HAP-1 (cell line): ENCODE measurements at regions not wholly inside any gene's neighbourhood (a gene's known extent, or its start where the extent isn't known, plus 50 kb on each side); places are given as distances from the start of the nearest gene placed in this dataset.
"Not testable (repeated sequence)": the region's sequence is repeated elsewhere in the genome, so short reads cannot be mapped to it uniquely, and the experiment has no call there.

ENCODE experiments used
- DNase-seq, 2 experiments: peaks; one replicate each; pipeline ENCODE4 v3.0.0-alpha.2; 2016 to 2020; ENCODE audit warnings: low spot score in 2 of 2
- H3K27me3 ChIP-seq: fragments of 250-450 bp; sonication (Bioruptor Pico); 2 replicates; pipeline ENCODE4 v1.5.1; 2020; ENCODE audit warnings: low read depth, mild to moderate bottlenecking, moderate library complexity
- H3K36me3 ChIP-seq: fragments of 250-450 bp; sonication (Bioruptor Pico); replicated peaks from 2 replicates; pipeline ENCODE4 v1.5.1; 2020; ENCODE audit warnings: mild to moderate bottlenecking
- H3K4me1 ChIP-seq: fragments of 250-450 bp; sonication (Bioruptor Pico); 2 replicates; pipeline ENCODE4 v1.5.1; 2020; ENCODE audit warnings: mild to moderate bottlenecking
- H3K4me3 ChIP-seq: fragments of 250-450 bp; sonication (Bioruptor Pico); 2 replicates; pipeline ENCODE4 v1.5.1; 2020; ENCODE audit warnings: mild to moderate bottlenecking, moderate library complexity
- H3K9me3 ChIP-seq: fragments of 250-450 bp; sonication (Bioruptor Pico); 2 replicates; pipeline ENCODE4 v1.5.1; 2020; ENCODE audit warnings: mild to moderate bottlenecking, moderate library complexity
- in situ Hi-C: fragments of 300-500 bp; cut with MboI; formaldehyde crosslinking; loops from 3 replicates; pipeline ENCODE4 v1.14.3; 2020; ENCODE audit warnings: low sequenced_read_pairs, inconsistent platforms, mixed read lengths

- Histone ChIP-seq H3K4me1 (no peaks in the 10 kb centered on the region), H3K4me3 (no peak overlapping the region), H3K9me3 (no peaks in the 10 kb centered on the region), H3K36me3 (no peaks in the 10 kb centered on the region), H3K27me3 (no peaks in the 10 kb centered on the region)
- DNase-seq: no peak
- in situ Hi-C loops: no loop called here
These were observed 303.0 kb upstream of the ZEB2 start for GRCh38 chr2:144822966-144823365.

GRCh38 chr2:144812288-144812687 lies 292.4 kb upstream of the ZEB2 start:
- no peaks in the 10 kb centered on the region for H3K36me3 ChIP-seq
- in situ Hi-C loops: no loop called here
- H3K27me3 ChIP-seq: no peaks in the 10 kb centered on the region
- H3K9me3 ChIP-seq: no peaks in the 10 kb centered on the region
- no peak for DNase-seq
- no peak overlapping the region for H3K4me3 ChIP-seq
- H3K4me1 ChIP-seq: no peaks in the 10 kb centered on the region

- H3K9me3 ChIP-seq: no peaks in the 10 kb centered on the region
- no peak overlapping the region for H3K4me3 ChIP-seq
- H3K4me1 ChIP-seq: no peaks in the 10 kb centered on the region
- DNase-seq: no peak
- in situ Hi-C loops: no loop called here
- H3K27me3 ChIP-seq: no peaks in the 10 kb centered on the region
- H3K36me3 ChIP-seq: no peaks in the 10 kb centered on the region
These were observed 281.8 kb upstream of the ZEB2 start for GRCh38 chr2:144801766-144802165.

GRCh38 chr2:144801325-144801724 lies 281.4 kb upstream of the ZEB2 start:
- in situ Hi-C loops: no loop called here
- H3K9me3 ChIP-seq: no peaks in the 10 kb centered on the region
- H3K4me3 ChIP-seq: no peak overlapping the region
- H3K36me3 ChIP-seq: no peaks in the 10 kb centered on the region
- no peaks in the 10 kb centered on the region for H3K27me3 ChIP-seq
- DNase-seq: no peak
- H3K4me1 ChIP-seq: no peaks in the 10 kb centered on the region

GRCh38 chr2:144798989-144799388 lies 279.1 kb upstream of the ZEB2 start:
- H3K4me3 ChIP-seq: no peak overlapping the region
- no peaks in the 10 kb centered on the region for H3K9me3 ChIP-seq
- H3K36me3 ChIP-seq: no peaks in the 10 kb centered on the region
- no peak for DNase-seq
- peaks cover 3% of the 10 kb centered on the region for H3K4me1 ChIP-seq
- no peaks in the 10 kb centered on the region for H3K27me3 ChIP-seq
- in situ Hi-C loops: no loop called here

- in situ Hi-C loops: no loop called here
- H3K36me3 ChIP-seq: no peaks in the 10 kb centered on the region
- H3K27me3 ChIP-seq: no peaks in the 10 kb centered on the region
- H3K9me3 ChIP-seq: no peaks in the 10 kb centered on the region
- peaks cover 3% of the 10 kb centered on the region for H3K4me1 ChIP-seq
- no peak overlapping the region for H3K4me3 ChIP-seq
- no peak for DNase-seq
These were observed 278.1 kb upstream of the ZEB2 start for GRCh38 chr2:144798034-144798433.

- H3K36me3 ChIP-seq: no peaks in the 10 kb centered on the region
- peaks cover 3% of the 10 kb centered on the region for H3K4me1 ChIP-seq
- DNase-seq: no peak
- no peak overlapping the region for H3K4me3 ChIP-seq
- no peaks in the 10 kb centered on the region for H3K27me3 ChIP-seq
- in situ Hi-C loops: no loop called here
- no peaks in the 10 kb centered on the region for H3K9me3 ChIP-seq
These were observed 277.0 kb upstream of the ZEB2 start for GRCh38 chr2:144796936-144797335.

- DNase-seq: no peak
- no peaks in the 10 kb centered on the region for H3K9me3 ChIP-seq
- H3K27me3 ChIP-seq: no peaks in the 10 kb centered on the region
- H3K4me3 ChIP-seq: no peak overlapping the region
- in situ Hi-C loops: no loop called here
- no peaks in the 10 kb centered on the region for H3K36me3 ChIP-seq
- H3K4me1 ChIP-seq: peaks cover 3% of the 10 kb centered on the region
These were observed 276.2 kb upstream of the ZEB2 start for GRCh38 chr2:144796164-144796563.

GRCh38 chr2:144785253-144785652 lies 265.3 kb upstream of the ZEB2 start:
- no peak overlapping the region for H3K4me3 ChIP-seq

GRCh38 chr2:144780983-144781382 lies 261.1 kb upstream of the ZEB2 start:
- in situ Hi-C loops: no loop called here
- DNase-seq: no peak
- no peaks in the 10 kb centered on the region for H3K4me1 ChIP-seq

More at GRCh38 chr2:144785253-144785652, 265.3 kb upstream of the ZEB2 start:
- H3K27me3 ChIP-seq: no peaks in the 10 kb centered on the region
- no peaks in the 10 kb centered on the region for H3K4me1 ChIP-seq
- no peaks in the 10 kb centered on the region for H3K9me3 ChIP-seq
- no peaks in the 10 kb centered on the region for H3K36me3 ChIP-seq
- in situ Hi-C loops: no loop called here
- DNase-seq: no peak

GRCh38 chr2:144776766-144777165 lies 256.8 kb upstream of the ZEB2 start:
- no peaks in the 10 kb centered on the region for H3K4me1 ChIP-seq
- no peak overlapping the region for H3K4me3 ChIP-seq
- no peak for DNase-seq
- no peaks in the 10 kb centered on the region for H3K27me3 ChIP-seq
- no peaks in the 10 kb centered on the region for H3K36me3 ChIP-seq
- H3K9me3 ChIP-seq: no peaks in the 10 kb centered on the region
- in situ Hi-C loops: no loop called here

More at GRCh38 chr2:144780983-144781382, 261.1 kb upstream of the ZEB2 start:
- no peak overlapping the region for H3K4me3 ChIP-seq
- H3K9me3 ChIP-seq: no peaks in the 10 kb centered on the region
- no peaks in the 10 kb centered on the region for H3K27me3 ChIP-seq
- H3K36me3 ChIP-seq: no peaks in the 10 kb centered on the region

GRCh38 chr2:144774809-144775208 lies 254.9 kb upstream of the ZEB2 start:
- Histone ChIP-seq H3K9me3 (no peaks in the 10 kb centered on the region), H3K4me3 (no peak overlapping the region), H3K27me3 (no peaks in the 10 kb centered on the region), H3K4me1 (no peaks in the 10 kb centered on the region), H3K36me3 (no peaks in the 10 kb centered on the region)
- in situ Hi-C loops: no loop called here
- no peak for DNase-seq

- DNase-seq: no peak
- Histone ChIP-seq H3K4me3 (no peak overlapping the region), H3K36me3 (no peaks in the 10 kb centered on the region), H3K9me3 (no peaks in the 10 kb centered on the region), H3K4me1 (no peaks in the 10 kb centered on the region), H3K27me3 (no peaks in the 10 kb centered on the region)
- in situ Hi-C loops: no loop called here
These were observed 251.4 kb upstream of the ZEB2 start for GRCh38 chr2:144771348-144771747.

GRCh38 chr2:144770616-144771230 lies 250.8 kb upstream of the ZEB2 start:
- no peaks in the 10 kb centered on the region for H3K4me1 ChIP-seq
- no peaks in the 10 kb centered on the region for H3K36me3 ChIP-seq
- H3K27me3 ChIP-seq: no peaks in the 10 kb centered on the region
- H3K4me3 ChIP-seq: no peak overlapping the region
- DNase-seq: no peak
- H3K9me3 ChIP-seq: no peaks in the 10 kb centered on the region
- in situ Hi-C loops: no loop called here

GRCh38 chr2:144760939-144761338 lies 241.0 kb upstream of the ZEB2 start:
- H3K9me3 ChIP-seq, DNase-seq, H3K36me3 ChIP-seq, H3K27me3 ChIP-seq, H3K4me3 ChIP-seq, in situ Hi-C loops, H3K4me1 ChIP-seq: not testable (repeated sequence)
